ENCODE measurements at regions not wholly inside any gene's neighbourhood (a gene's known extent, or its start where the extent isn't known, plus 50 kb on each side); places are given as distances from the start of the nearest gene placed in this dataset.

DNA sequence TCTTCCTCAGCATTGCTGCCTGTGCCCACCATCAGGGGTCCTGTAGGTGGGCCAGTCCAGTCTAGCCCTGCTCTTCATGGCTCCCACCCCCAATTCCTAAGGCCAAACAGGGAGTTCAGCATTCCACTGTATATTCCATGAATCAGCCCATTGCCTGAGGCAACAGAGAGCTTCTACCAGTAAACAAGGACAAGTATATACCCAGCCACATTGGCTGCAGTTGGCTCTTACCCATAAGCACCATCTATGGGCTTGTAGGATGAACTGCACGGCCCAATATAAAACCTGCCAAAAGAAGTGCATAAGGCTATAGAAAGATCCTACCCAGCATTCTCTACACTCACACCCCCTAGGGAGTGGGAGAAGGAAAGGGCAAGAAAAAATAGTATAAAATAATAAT is 95.1 kb upstream of the SALL3 start:
- no peak for TF ChIP-seq EZH2 (IDR thresholded peaks at IDR 0.05; ENCODE audit: insufficient read depth, poor library complexity, severe bottlenecking)
- no peak for TF ChIP-seq EZH2phosphoT487 (IDR thresholded peaks at IDR 0.05; ENCODE audit: insufficient read depth, low read depth)
